GM12878 (cell line): ENCODE measurements at regions not wholly inside any gene's neighbourhood (a gene's known extent, or its start where the extent isn't known, plus 50 kb on each side); places are given as distances from the start of the nearest gene placed in this dataset.

Source experiments
- ATAC-seq: fragments of 200-7000 bp; cut with Tn5 transposase; 3 replicates; pipeline ENCODE4 v1.9.1; 2020; ENCODE audit warnings: mild to moderate bottlenecking, moderate library complexity
- BruUV-seq: library from RNA; stranded (reverse); fragments of 400-500 nt; replicated peaks from 2 replicates; lab custom pipeline; 2021; lab: Mats Ljungman, UMichigan
- CTCF ChIA-PET: fragments of 300-600 bp; sonication (Branson Sonifier 250); formaldehyde crosslinking; extraction: SDS; loops from one replicate; lab custom pipeline; 2021; ENCODE audit warnings: inconsistent platforms; lab: Yijun Ruan, JAX
- POLR2A ChIA-PET: fragments of 350-600 bp; formaldehyde crosslinking; extraction: SDS; loops from one replicate; lab custom pipeline; 2021; ENCODE audit warnings: inconsistent platforms; lab: Charles Lee
- RAD21 ChIA-PET: fragments of 300-600 bp; sonication (Branson Sonifier 250); formaldehyde crosslinking; loops from one replicate; lab custom pipeline; 2023; ENCODE audit warnings: antibody characterized with exemption; ENCODE audit not compliant: unreplicated experiment; lab: Charles Lee
- SMC1A ChIA-PET: fragments of 300-600 bp; sonication (Branson Sonifier 250); formaldehyde crosslinking; loops from one replicate; lab custom pipeline; 2023; ENCODE audit not compliant: unreplicated experiment, uncharacterized antibody; lab: Charles Lee
- DNase-seq: peaks from one replicate; pipeline ENCODE4 v3.0.0-alpha.2; 2011; ENCODE audit warnings: low read depth, low spot score
- FAIRE-seq: peaks from 3 replicates; lab custom pipeline; 2011; peaks lifted over from hg19 to GRCh38; lab: Jason Lieb, UNC
- H2AFZ ChIP-seq: 2 replicates; pipeline ENCODE4 v1.6.0; 2011; ENCODE audit warnings: low read depth, low read length, control low read depth; ENCODE audit not compliant: control insufficient read depth
- H3K27ac ChIP-seq: 2 replicates; pipeline ENCODE4 v1.5.1; 2011; ENCODE audit warnings: control low read depth; ENCODE audit not compliant: control insufficient read depth, insufficient read depth
- H3K27me3 ChIP-seq, 2 experiments: replicated peaks in 1 of 2; 2 replicates each; pipeline versions ENCODE4 v1.6.0 to v1.6.1; 2011; ENCODE audit warnings: low read length in 1 of 2; ENCODE audit not compliant: control insufficient read depth in 2 of 2, insufficient read depth in 2 of 2
- H3K36me3 ChIP-seq, 2 experiments: 2 replicates each; pipeline ENCODE4 v1.5.1; 2011; ENCODE audit warnings: low read length in 1 of 2; ENCODE audit not compliant: control insufficient read depth in 2 of 2, insufficient read depth in 2 of 2
- H3K4me1 ChIP-seq: 2 replicates; pipeline ENCODE4 v1.6.1; 2011; ENCODE audit warnings: mild to moderate bottlenecking, low read length, moderate library complexity, mixed read lengths; ENCODE audit not compliant: control insufficient read depth, insufficient read depth
- H3K4me2 ChIP-seq: 2 replicates; pipeline ENCODE4 v1.6.0; 2011; ENCODE audit warnings: control low read depth; ENCODE audit not compliant: control insufficient read depth, insufficient read depth
- H3K4me3 ChIP-seq: fragments of 200-600 bp; sonication (generic); 2 replicates; pipeline ENCODE4 v1.5.1; 2016
- H3K79me2 ChIP-seq: 2 replicates; pipeline ENCODE4 v1.6.0; 2011; ENCODE audit warnings: low read length; ENCODE audit not compliant: control insufficient read depth, insufficient read depth
- H3K9ac ChIP-seq: 2 replicates; pipeline ENCODE4 v1.8.0; 2011; ENCODE audit warnings: low read length, control low read depth, mixed read lengths; ENCODE audit not compliant: control insufficient read depth, insufficient read depth
- H3K9me3 ChIP-seq: replicated peaks from 3 replicates; pipeline ENCODE4 v1.5.1; 2011; ENCODE audit warnings: mild to moderate bottlenecking, low read length; ENCODE audit not compliant: control insufficient read depth, insufficient read depth
- H4K20me1 ChIP-seq: 2 replicates; pipeline ENCODE4 v1.6.0; 2011; ENCODE audit not compliant: control insufficient read depth, insufficient read depth
- BCL11A ChIP-seq: IDR thresholded peaks from 2 replicates; pipeline ENCODE4 v1.6.1; 2011; ENCODE audit warnings: low read depth, low read length
- BHLHE40 ChIP-seq, 2 experiments: fragments of 450-650 bp in 1 of 2; IDR thresholded peaks; 2 replicates each; pipeline ENCODE4 v1.6.1; 2011 to 2017; ENCODE audit warnings: low read depth in 2 of 2, borderline replicate concordance in 1 of 2, improper control_type of control experiment in 1 of 2, low read length in 1 of 2, mild to moderate bottlenecking in 1 of 2
- CBX3 ChIP-seq: fragments of 200-600 bp; sonication (generic); IDR thresholded peaks from 2 replicates; pipeline ENCODE4 v1.6.1; 2016; ENCODE audit warnings: low read depth, borderline replicate concordance
- CREM ChIP-seq: IDR thresholded peaks from 2 replicates; pipeline ENCODE4 v1.6.1; 2014; ENCODE audit warnings: antibody characterized with exemption, low read depth
- EGR1 ChIP-seq, 2 experiments: IDR thresholded peaks; 1 replicate in 1 of 2; 2 replicates in 1 of 2; pipeline ENCODE4 v1.6.1; 2011 to 2012; ENCODE audit warnings: low read depth in 2 of 2, low read length in 2 of 2, borderline replicate concordance in 1 of 2, mild to moderate bottlenecking in 1 of 2, moderate library complexity in 1 of 2
- EP300 ChIP-seq, 2 experiments: fragments of 150-350 bp in 1 of 2; IDR thresholded peaks; 2 replicates each; pipeline ENCODE4 v1.6.1; 2011 to 2012; ENCODE audit warnings: low read depth in 2 of 2, low read length in 2 of 2, borderline replicate concordance in 1 of 2, improper control_type of control experiment in 1 of 2, inconsistent platforms in 1 of 2; ENCODE audit not compliant: control insufficient read depth in 1 of 2
- EZH2 ChIP-seq: IDR thresholded peaks from 2 replicates; pipeline ENCODE4 v1.6.1; 2012; ENCODE audit warnings: low read depth, mild to moderate bottlenecking, control low read depth, inconsistent platforms, low read length, borderline replicate concordance; ENCODE audit not compliant: control insufficient read depth
- HDGF ChIP-seq: fragments of 450-650 bp; IDR thresholded peaks from 2 replicates; pipeline ENCODE4 v1.6.1; 2016; ENCODE audit warnings: antibody characterized with exemption
- LARP7 ChIP-seq: fragments of 450-650 bp; IDR thresholded peaks from 2 replicates; pipeline ENCODE4 v1.6.1; 2017; ENCODE audit warnings: mild to moderate bottlenecking
- NR2C1 ChIP-seq: fragments of 450-650 bp; IDR thresholded peaks from 2 replicates; pipeline ENCODE4 v1.6.1; 2017; ENCODE audit warnings: antibody characterized with exemption, mild to moderate bottlenecking, moderate library complexity
- POLR2AphosphoS2 ChIP-seq: IDR thresholded peaks from 2 replicates; pipeline ENCODE4 v1.6.1; 2011; ENCODE audit warnings: low read depth, mild to moderate bottlenecking, low read length, improper control_type of control experiment, moderate library complexity
- SMAD5 ChIP-seq: IDR thresholded peaks from 2 replicates; pipeline ENCODE4 v1.6.1; 2016; ENCODE audit warnings: antibody characterized with exemption, low read depth
- TCF3 ChIP-seq: IDR thresholded peaks from 2 replicates; pipeline ENCODE4 v1.6.1; 2012; ENCODE audit warnings: low read depth, mild to moderate bottlenecking, low read length, borderline replicate concordance; ENCODE audit not compliant: insufficient read depth
- TCF7 ChIP-seq: IDR thresholded peaks from 2 replicates; pipeline ENCODE4 v1.6.1; 2014; ENCODE audit warnings: antibody characterized with exemption, borderline replicate concordance
- WGBS: methylation state at CpG from one replicate; pipeline ENCODE4 v1.1.6; 2016; ENCODE audit warnings: low lambda C conversion rate; ENCODE audit not compliant: insufficient replicate concordance, insufficient coverage; ENCODE audit errors: missing lambda C conversion rate; 5-methylcytosine and 5-hydroxymethylcytosine counted together
- in situ Hi-C: fragments of 300-500 bp; cut with MboI; formaldehyde crosslinking; loops from 9 replicates; pipeline ENCODE4 v1.14.3; 2018; ENCODE audit warnings: mixed read lengths
- intact Hi-C: fragments of 100-400 bp; cut with micrococcal nuclease; formaldehyde crosslinking; loops from one replicate; pipeline ENCODE4 v1.14.2; 2022; ENCODE audit not compliant: unreplicated experiment
- TF ChIP-seq, protein P1 (sequence below): IDR thresholded peaks from 2 replicates; pipeline ENCODE4 v1.6.1; 2012; ENCODE audit warnings: mild to moderate bottlenecking, low read depth, low read length

DNA sequence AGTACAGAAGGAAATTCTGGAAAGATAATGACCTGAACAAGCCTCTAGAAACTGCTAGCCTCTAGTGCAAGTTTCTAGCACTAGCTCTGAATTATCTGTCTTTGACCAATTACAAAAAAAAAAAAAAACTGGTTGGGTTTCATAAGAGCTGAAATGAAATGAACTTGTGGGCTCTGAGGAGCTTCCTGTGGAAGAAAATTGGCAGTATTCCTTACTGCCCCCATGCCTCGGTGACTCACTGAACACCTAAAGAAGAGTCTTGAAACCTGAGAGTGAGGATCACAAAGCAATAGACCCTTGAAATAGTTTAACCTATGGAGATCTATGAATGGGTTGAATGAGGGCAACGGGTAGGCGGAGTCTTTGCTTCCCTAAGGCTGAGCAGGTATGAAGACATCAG lies 263.6 kb upstream of the RASA1 start:
- intact Hi-C loops (no loop called here), in situ Hi-C loops (no loop called here)
- Histone ChIP-seq H3K4me1 (no peaks in the 10 kb centered on the region), H3K36me3 (no peaks in the 10 kb centered on the region), H2AFZ (no peak overlapping the region), H3K4me3 (no peak overlapping the region), H3K9me3 (no peaks in the 10 kb centered on the region), H3K27me3 (no peaks in the 10 kb centered on the region; a peak in 1 of 4 replicates), H3K4me2 (no peak overlapping the region), H3K79me2 (no peaks in the 10 kb centered on the region), H3K27ac (no peak overlapping the region), H3K9ac (no peak overlapping the region), H4K20me1 (no peaks in the 10 kb centered on the region)
- 74% methylated on average over 3 of the region's 3 CpGs for WGBS
- ChIA-PET CTCF (interaction anchor here (5.8 kb wide), 1 partner anchor 8 kb away, joined by 35 read pairs; no protein-coding TSS in a partner anchor), POLR2A (interaction anchor here (0.6 kb wide), 1 partner anchor 395 kb away, joined by 4 read pairs; no protein-coding TSS in a partner anchor), RAD21 (interaction anchor here (0.6 kb wide), 1 partner anchor 704 kb away, joined by 3 read pairs; no protein-coding TSS in a partner anchor), SMC1A (interaction anchor here (1.4 kb wide), 1 partner anchor 9 kb away, joined by 3 read pairs; no protein-coding TSS in a partner anchor)
- no TSS peak for BruUV-seq
- FAIRE-seq (no peak), DNase-seq (no peak), ATAC-seq (no peak)
- TF ChIP-seq TCF7 (no peak), NR2C1 (no peak), HDGF (no peak), SMAD5 (no peak), CBX3 (no peak), BHLHE40 (IDR thresholded peaks at IDR 0.05; ENCODE audit: borderline replicate concordance in 1 of 2, low read depth in 2 of 2, low read length in 1 of 2) (no peak), CREM (no peak)

- H3K27me3 ChIP-seq, result no peaks in the 10 kb centered on the region
- no peaks in the 10 kb centered on the region for H4K20me1 ChIP-seq
- intact Hi-C loops, result no loop called here
- H3K9ac ChIP-seq, result no peak overlapping the region
- ChIA-PET SMC1A (interaction anchor here (1.2 kb wide), 1 partner anchor 128 kb away, joined by 3 read pairs; no protein-coding TSS in a partner anchor), CTCF (interaction anchor here (1.8 kb wide), 1 partner anchor 393 kb away, joined by 4 read pairs; no protein-coding TSS in a partner anchor), POLR2A (no interaction called here), RAD21 (no interaction called here)
- DNase-seq, result no peak
- H3K79me2 ChIP-seq, result no peaks in the 10 kb centered on the region
- no peak overlapping the region for H3K27ac ChIP-seq
- no peak overlapping the region for H2AFZ ChIP-seq
- no peaks in the 10 kb centered on the region for H3K9me3 ChIP-seq
- BruUV-seq, result no TSS peak
- no peaks in the 10 kb centered on the region for H3K4me1 ChIP-seq
- H3K4me2 ChIP-seq, result no peak overlapping the region
- no peak for FAIRE-seq
- in situ Hi-C loops, result no loop called here
- no peak for ATAC-seq
- no peaks in the 10 kb centered on the region for H3K36me3 ChIP-seq
- no peak overlapping the region for H3K4me3 ChIP-seq
- TF ChIP-seq EGR1 (IDR thresholded peaks at IDR 0.05; ENCODE audit: borderline replicate concordance in 1 of 2, low read depth in 2 of 2, low read length in 2 of 2) (no peak), LARP7 (no peak), POLR2AphosphoS2 (no peak), EP300 (IDR thresholded peaks at IDR 0.05; ENCODE audit: borderline replicate concordance in 1 of 2, control insufficient read depth in 1 of 2, low read depth in 2 of 2, low read length in 2 of 2) (no peak), BCL11A (no peak), EZH2 (no peak), TCF3 (no peak)
- TF ChIP-seq, protein P1, sequence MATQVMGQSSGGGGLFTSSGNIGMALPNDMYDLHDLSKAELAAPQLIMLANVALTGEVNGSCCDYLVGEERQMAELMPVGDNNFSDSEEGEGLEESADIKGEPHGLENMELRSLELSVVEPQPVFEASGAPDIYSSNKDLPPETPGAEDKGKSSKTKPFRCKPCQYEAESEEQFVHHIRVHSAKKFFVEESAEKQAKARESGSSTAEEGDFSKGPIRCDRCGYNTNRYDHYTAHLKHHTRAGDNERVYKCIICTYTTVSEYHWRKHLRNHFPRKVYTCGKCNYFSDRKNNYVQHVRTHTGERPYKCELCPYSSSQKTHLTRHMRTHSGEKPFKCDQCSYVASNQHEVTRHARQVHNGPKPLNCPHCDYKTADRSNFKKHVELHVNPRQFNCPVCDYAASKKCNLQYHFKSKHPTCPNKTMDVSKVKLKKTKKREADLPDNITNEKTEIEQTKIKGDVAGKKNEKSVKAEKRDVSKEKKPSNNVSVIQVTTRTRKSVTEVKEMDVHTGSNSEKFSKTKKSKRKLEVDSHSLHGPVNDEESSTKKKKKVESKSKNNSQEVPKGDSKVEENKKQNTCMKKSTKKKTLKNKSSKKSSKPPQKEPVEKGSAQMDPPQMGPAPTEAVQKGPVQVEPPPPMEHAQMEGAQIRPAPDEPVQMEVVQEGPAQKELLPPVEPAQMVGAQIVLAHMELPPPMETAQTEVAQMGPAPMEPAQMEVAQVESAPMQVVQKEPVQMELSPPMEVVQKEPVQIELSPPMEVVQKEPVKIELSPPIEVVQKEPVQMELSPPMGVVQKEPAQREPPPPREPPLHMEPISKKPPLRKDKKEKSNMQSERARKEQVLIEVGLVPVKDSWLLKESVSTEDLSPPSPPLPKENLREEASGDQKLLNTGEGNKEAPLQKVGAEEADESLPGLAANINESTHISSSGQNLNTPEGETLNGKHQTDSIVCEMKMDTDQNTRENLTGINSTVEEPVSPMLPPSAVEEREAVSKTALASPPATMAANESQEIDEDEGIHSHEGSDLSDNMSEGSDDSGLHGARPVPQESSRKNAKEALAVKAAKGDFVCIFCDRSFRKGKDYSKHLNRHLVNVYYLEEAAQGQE, result no peak
These were observed 259.9 kb upstream of the RASA1 start for GRCh38 chr5:87007737-87008136.
